ENCODE measurements at regions not wholly inside any gene's neighbourhood (a gene's known extent, or its start where the extent isn't known, plus 50 kb on each side); places are given as distances from the start of the nearest gene placed in this dataset.

DNA sequence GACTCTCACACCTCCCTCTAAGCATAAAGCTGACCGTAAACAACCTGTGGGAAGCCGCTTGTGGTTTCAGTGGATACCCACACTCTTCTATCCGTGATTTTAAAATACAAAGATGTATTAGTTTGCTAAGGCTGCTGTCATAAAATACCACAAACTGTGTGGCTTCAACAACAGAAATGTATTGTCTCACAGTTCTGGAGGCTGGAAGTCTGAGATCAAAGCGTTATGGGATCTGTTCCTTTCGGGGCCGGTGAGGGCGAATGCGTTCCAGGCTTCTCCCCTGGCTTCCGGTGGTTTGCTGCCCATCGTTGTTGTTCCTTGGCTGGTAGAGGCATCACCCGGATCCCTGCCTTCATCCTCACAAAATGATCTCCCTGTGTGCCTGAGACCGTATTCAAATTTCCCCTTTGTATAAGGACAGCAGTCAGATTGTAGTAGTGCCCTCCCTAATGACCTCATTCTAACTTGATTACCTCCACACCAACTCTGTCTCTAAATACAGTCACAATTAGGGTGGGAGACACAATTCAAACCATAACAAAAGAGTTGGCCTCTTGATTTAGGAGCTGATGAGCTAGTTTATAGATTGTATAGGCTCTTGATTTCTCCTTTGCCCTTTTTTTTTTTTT lies 210.6 kb upstream of the SOX4 start:
- Histone ChIP-seq H3K4me1 (no peaks in the 10 kb centered on the region), H3K27ac (no peak overlapping the region)

GRCh38 chr6:21383450-21384085 lies 210.0 kb upstream of the SOX4 start:
- Histone ChIP-seq H3K4me3 (no peak overlapping the region), H3K9me3 (no peaks in the 10 kb centered on the region), H3K4me1 (no peaks in the 10 kb centered on the region), H3K27me3 (no peaks in the 10 kb centered on the region), H3K36me3 (no peaks in the 10 kb centered on the region), H3K27ac (no peak overlapping the region)
- no peak for DNase-seq
- TF ChIP-seq POLR2A (IDR thresholded peaks at IDR 0.05), result no peak
- TF ChIP-seq, protein P1, sequence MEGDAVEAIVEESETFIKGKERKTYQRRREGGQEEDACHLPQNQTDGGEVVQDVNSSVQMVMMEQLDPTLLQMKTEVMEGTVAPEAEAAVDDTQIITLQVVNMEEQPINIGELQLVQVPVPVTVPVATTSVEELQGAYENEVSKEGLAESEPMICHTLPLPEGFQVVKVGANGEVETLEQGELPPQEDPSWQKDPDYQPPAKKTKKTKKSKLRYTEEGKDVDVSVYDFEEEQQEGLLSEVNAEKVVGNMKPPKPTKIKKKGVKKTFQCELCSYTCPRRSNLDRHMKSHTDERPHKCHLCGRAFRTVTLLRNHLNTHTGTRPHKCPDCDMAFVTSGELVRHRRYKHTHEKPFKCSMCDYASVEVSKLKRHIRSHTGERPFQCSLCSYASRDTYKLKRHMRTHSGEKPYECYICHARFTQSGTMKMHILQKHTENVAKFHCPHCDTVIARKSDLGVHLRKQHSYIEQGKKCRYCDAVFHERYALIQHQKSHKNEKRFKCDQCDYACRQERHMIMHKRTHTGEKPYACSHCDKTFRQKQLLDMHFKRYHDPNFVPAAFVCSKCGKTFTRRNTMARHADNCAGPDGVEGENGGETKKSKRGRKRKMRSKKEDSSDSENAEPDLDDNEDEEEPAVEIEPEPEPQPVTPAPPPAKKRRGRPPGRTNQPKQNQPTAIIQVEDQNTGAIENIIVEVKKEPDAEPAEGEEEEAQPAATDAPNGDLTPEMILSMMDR (IDR thresholded peaks at IDR 0.05), result no peak

More for the DNA sequence above, 210.6 kb upstream of the SOX4 start:
- Histone ChIP-seq H3K4me3 (no peak overlapping the region), H3K27me3 (no peaks in the 10 kb centered on the region), H3K36me3 (no peaks in the 10 kb centered on the region), H3K9me3 (no peaks in the 10 kb centered on the region)
- DNase-seq, result no peak
- TF ChIP-seq POLR2A (IDR thresholded peaks at IDR 0.05), result no peak
- TF ChIP-seq, protein P1 (IDR thresholded peaks at IDR 0.05), result no peak

DNA sequence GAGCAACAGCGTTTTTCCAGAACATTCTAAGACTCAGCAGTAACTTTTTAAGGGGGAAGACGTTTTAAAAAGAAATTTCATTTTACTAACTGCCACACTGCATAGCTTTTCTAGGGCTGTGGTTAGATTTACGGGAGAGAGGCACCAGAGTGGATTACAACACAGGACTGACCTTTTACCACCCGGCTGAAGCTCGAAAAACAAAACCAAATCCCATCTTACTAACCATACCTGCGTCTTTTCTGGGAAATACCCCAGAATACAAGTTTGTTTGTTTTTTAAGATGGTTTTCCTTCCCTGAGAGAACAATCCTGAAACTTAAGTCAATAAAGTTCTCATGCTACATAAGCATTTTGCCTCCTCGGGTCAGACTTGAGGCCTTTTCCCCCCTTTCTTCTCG lies 209.3 kb upstream of the SOX4 start:
- Histone ChIP-seq H3K4me3 (no peak overlapping the region), H3K27me3 (no peaks in the 10 kb centered on the region), H3K4me1 (no peaks in the 10 kb centered on the region), H3K36me3 (no peaks in the 10 kb centered on the region), H3K9me3 (no peaks in the 10 kb centered on the region), H3K27ac (no peak overlapping the region)
- TF ChIP-seq POLR2A (IDR thresholded peaks at IDR 0.05), result no peak
- TF ChIP-seq, protein P1 (IDR thresholded peaks at IDR 0.05), result no peak
- no peak for DNase-seq

- DNase-seq, result no peak
These were observed 206.8 kb upstream of the SOX4 start for GRCh38 chr6:21386744-21387143.

GRCh38 chr6:21390532-21391213 lies 202.9 kb upstream of the SOX4 start:
- Histone ChIP-seq H3K27ac (no peak overlapping the region), H3K4me1 (no peaks in the 10 kb centered on the region), H3K36me3 (no peaks in the 10 kb centered on the region), H3K27me3 (no peaks in the 10 kb centered on the region), H3K4me3 (no peak overlapping the region), H3K9me3 (no peaks in the 10 kb centered on the region)
- TF ChIP-seq, protein P1 (IDR thresholded peaks at IDR 0.05), result no peak
- no peak for TF ChIP-seq POLR2A (IDR thresholded peaks at IDR 0.05)
- no peak for DNase-seq

More at GRCh38 chr6:21386744-21387143, 206.8 kb upstream of the SOX4 start:
- Histone ChIP-seq H3K27me3 (no peaks in the 10 kb centered on the region), H3K36me3 (no peaks in the 10 kb centered on the region), H3K4me3 (no peak overlapping the region), H3K4me1 (no peaks in the 10 kb centered on the region), H3K9me3 (no peaks in the 10 kb centered on the region), H3K27ac (no peak overlapping the region)
- no peak for TF ChIP-seq POLR2A (IDR thresholded peaks at IDR 0.05)
- TF ChIP-seq, protein P1 (IDR thresholded peaks at IDR 0.05), result no peak

Data from Peyer's patch (tissue), 4 donors.